Breast epithelium (tissue), 3 donors: ENCODE measurements at regions not wholly inside any gene's neighbourhood (a gene's known extent, or its start where the extent isn't known, plus 50 kb on each side); places are given as distances from the start of the nearest gene placed in this dataset.

ENCODE experiments used
- POLR2A ChIP-seq: fragments of 450-650 bp; IDR thresholded peaks from one replicate; pipeline ENCODE4 v1.6.1; 2016; ENCODE audit warnings: antibody characterized with exemption, mild to moderate bottlenecking, moderate library complexity
- POLR2AphosphoS5 ChIP-seq, 3 donors: sonication (generic); formaldehyde crosslinking; IDR thresholded peaks; one replicate each; pipeline ENCODE4 v1.6.1; 2017; ENCODE audit warnings: antibody characterized with exemption in 3 of 3
- TF ChIP-seq, protein P1 (sequence below), 3 donors: fragments of 450-650 bp; IDR thresholded peaks; one replicate each; pipeline ENCODE4 v1.5.1; 2016 to 2017; ENCODE audit warnings: antibody characterized with exemption in 3 of 3, mild to moderate bottlenecking in 3 of 3, moderate library complexity in 3 of 3

DNA sequence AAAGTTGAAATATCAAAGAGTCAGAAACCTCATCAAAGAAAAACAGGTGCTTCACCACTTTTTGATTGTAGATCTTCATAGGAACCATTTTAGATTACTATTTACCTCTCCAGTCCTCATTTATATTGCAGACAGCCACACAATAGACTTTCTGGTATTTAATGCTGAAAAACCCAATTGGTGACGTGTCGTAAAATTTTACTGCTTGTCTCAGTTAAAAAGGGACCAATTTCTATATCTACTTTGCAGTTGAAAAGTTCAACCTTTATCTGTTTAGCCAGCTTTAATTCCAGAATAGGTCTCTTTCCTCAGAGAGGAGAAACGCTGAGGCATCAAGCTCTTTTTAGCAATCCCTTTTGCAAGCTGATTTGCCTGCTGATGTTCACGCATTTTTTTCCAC lies 1722.4 kb downstream of the PLA2G4A start:
- TF ChIP-seq POLR2A (no peak), POLR2AphosphoS5 (IDR thresholded peaks at IDR 0.05) (no peak)
- TF ChIP-seq, protein P1, sequence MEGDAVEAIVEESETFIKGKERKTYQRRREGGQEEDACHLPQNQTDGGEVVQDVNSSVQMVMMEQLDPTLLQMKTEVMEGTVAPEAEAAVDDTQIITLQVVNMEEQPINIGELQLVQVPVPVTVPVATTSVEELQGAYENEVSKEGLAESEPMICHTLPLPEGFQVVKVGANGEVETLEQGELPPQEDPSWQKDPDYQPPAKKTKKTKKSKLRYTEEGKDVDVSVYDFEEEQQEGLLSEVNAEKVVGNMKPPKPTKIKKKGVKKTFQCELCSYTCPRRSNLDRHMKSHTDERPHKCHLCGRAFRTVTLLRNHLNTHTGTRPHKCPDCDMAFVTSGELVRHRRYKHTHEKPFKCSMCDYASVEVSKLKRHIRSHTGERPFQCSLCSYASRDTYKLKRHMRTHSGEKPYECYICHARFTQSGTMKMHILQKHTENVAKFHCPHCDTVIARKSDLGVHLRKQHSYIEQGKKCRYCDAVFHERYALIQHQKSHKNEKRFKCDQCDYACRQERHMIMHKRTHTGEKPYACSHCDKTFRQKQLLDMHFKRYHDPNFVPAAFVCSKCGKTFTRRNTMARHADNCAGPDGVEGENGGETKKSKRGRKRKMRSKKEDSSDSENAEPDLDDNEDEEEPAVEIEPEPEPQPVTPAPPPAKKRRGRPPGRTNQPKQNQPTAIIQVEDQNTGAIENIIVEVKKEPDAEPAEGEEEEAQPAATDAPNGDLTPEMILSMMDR (IDR thresholded peaks at IDR 0.05) = no peak
